Amniotic epithelial cell (primary cell): ENCODE measurements at regions not wholly inside any gene's neighbourhood (a gene's known extent, or its start where the extent isn't known, plus 50 kb on each side); places are given as distances from the start of the nearest gene placed in this dataset.
A peak's percentile ranks its signal among the peaks of the same experiment; 100 is the strongest.

Experiments
- DNase-seq: peaks from one replicate; pipeline ENCODE4 v3.0.0-alpha.2; 2010; ENCODE audit warnings: low read depth

DNA sequence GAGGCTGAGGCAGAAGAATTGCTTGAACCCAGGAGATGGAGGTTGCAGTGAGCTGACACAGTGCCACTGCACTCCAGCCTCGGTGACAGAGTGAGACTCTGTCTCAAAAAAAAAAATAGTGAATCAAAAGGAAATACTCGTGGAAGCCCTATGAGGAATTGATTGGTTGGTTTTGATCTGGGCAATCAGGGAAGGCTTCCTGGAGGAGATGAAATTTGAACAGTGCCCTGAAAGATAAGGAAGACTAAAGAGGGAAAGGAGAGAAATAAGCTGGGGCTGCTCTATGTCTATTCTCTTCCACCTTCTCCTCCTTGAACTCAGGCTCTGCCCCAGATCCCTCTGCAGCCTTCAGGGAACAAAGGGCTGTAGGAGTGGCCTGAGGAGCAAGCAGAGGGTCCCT is 54.1 kb downstream of the IRF2BPL start:
- no peak for DNase-seq

DNA sequence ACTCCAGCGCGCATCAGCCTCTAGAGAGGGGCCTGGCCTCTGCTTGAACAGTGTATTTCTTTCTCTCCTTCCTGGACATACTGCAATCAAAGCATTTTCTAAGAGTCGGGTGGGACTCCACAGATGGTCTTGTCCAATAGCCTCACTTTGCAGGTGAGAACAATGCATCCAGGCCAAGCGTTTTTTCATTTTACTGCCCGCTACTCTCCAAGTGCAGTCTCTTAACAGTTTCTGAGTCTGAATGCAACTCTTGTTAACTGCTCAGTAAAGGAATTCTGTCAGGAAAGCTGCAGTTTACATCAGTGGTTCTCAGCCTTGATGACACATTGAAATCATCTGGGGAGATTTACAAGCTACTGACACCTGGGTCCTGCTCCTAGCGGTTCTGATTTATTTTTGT is 57.0 kb downstream of the IRF2BPL start:
- no peak for DNase-seq

DNA sequence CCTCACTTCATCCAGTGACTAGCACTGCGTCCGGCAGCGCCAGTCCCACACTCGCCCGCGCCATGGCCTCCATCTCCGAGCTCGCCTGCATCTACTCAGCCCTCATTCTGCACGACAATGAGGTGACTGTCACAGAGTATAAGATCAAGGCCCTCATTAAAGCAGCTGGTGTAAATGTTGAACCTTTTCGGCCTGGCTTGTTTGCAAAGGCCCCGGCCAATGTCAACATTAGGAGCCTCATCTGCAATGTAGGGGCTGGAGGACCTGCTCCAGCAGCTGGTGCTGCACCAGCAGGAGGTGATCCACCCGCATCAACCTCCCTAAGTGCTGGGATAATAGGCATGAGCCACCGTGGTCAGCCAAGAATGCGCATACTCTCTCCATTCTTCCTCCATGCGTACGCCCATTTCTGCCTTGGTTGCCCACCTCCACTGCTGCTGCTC is 59.9 kb downstream of the IRF2BPL start:
- DNase-seq = no peak

DNA sequence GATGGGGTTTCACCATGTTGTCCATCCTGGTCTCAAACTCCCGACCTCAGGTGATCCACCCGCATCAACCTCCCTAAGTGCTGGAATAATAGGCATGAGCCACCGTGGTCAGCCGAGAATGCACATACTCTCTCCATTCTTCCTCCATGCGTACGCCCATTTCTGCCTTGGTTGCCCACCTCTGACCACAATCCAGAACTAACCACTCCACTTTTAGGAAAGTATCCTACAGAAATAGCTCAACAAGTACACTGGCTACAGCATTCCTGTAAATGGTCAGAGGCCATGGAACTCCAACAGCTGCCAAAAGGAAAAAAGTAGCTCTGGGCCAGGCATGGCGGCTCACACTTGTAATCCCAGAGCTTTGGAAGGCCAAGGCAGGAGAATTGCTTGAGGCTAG is 60.7 kb downstream of the IRF2BPL start:
- DNase-seq = no peak

DNA sequence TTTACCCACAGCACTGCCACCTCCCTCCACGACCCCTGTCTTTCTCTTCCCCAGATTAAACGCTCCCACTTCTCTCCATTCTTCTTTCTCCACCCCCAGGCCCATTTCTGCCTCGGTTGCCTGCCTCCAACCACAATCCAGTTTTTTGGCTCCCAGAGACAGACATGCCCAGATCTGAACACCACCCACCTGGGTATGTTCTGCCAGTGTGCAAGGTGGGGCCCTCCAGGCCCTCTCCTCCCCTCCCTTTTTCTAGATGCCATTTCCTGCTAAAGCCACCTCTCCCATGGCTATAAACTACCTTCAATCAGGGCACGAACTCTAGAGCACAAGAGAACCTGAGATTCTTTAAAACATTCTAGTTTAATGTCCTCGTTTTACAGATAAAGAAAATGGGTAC is 63.3 kb downstream of the IRF2BPL start:
- DNase-seq = no peak

DNA sequence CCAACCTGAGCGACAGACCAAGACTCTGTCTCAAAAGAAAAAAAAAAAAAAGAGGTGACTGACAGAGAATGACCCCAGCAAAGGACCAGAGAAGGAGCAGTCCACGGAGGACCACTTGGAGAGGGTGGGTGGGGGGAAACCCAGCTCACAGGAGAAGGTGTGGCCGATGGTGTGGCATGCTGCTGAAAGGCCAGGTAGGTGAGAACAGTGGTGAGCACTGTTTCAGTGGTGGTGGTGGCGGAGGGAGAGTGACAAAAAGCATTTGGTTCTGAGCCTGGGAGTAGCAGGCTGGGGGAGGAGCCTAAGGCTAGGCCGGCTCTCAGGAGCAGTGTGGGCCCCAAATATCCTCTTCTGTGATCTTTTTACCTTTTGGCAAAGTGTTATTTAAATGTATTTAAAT is 63.8 kb downstream of the IRF2BPL start:
- DNase-seq = no peak

DNA sequence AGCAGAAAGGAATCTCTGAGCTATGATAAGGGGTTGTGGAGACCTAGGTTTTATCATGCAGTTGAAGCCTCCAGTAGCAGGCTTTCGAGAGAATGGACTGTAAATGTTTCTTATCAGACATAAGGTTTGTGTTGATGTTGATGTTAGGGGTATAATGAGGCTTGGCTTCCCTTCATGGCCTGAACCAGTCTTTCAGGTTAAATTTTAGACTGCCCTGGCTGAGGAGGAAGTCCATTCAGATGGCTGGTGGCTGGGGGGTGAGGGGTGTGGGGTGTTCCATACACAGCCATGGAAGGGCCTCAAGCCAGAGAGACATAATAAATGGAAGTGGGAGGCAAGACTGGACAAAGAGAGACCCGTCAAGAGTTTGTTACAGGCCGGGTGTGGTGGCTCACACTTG is 65.1 kb downstream of the IRF2BPL start:
- no peak for DNase-seq

DNA sequence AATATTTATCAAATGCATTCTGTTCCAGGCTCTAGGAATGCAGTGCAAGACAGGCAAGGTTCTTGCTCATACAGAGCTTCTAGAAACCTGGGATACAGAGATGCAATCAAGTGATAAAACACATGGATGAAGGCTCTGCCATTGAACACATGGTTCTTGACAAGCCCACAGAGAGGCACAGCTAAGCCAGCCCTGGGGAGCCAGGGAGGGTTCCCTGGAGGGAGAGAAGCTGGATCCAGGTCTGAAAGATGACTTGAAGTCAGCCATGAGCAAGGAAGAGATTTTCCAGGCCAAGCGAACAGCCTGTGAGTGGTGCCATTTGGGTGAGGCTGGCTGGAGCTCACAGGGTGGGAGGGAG is 66.2 kb downstream of the IRF2BPL start:
- no peak for DNase-seq

DNA sequence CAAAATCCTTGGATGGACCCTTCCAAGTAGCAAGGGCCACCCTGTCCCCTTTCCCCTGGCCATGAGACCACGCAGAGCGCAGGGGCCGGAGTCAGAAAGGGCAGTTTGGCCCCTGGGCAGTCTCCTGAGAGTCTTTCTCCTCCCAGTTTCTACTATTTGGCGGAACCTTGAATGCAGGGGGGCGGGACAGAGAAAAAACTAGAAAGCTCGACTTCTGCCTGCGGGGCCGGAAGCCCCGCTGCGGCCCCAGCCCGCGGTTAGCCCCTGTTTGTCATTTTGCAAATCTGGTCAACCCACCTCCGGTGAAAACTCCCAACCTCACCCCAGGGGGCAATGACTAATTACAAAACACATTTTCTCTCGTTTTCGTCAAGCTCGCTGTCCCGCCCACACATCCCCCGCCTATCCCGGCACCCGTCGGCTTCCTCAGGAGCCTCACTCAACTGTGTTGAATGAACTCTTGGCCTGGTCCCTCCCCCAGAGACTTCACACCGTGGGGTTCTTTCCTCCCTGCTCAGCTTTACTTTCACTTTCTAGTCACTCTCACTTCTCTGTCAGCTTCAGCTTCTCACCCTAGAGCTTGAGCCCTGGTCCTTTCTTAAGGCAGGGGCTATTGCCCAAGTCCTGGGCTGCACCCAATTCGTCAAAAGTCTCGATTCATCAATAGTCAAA is 66.7 kb downstream of the IRF2BPL start:
- peak; percentile 95 for DNase-seq

DNA sequence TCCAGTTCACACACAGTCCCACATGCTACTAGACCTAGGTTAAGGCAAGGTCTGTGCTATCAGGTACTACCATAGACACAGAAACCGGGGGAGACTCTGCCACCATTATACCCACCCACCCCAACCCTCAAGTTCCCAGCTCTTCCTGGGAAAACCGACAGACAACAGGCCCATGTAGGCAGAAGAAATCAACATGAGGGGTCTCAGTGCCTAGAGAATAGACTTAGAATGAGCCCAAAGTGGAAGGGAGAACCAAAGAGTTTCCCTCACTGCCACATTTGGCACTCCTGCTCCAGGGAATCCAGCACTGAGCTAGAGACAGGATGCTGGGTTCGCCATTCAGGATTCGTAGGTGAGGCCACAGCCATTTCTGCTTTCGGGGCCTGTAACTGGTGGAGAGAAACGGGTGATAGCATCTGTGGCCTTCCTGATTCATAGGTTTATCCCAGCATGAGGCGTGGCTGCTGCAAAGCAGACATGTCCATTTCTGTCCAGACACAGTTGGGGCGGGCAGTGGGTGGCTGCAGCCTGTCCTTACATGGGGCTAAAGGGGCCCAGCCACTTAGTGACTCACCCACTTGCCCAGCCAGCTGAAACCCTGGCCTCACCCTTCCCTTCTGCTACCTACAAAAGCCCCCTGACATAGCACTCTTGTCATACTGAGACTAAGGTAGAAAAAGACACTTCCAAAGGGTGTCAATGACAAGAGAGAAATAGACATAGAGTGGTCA is 69.4 kb downstream of the IRF2BPL start:
- DNase-seq = peak; percentile 75

DNA sequence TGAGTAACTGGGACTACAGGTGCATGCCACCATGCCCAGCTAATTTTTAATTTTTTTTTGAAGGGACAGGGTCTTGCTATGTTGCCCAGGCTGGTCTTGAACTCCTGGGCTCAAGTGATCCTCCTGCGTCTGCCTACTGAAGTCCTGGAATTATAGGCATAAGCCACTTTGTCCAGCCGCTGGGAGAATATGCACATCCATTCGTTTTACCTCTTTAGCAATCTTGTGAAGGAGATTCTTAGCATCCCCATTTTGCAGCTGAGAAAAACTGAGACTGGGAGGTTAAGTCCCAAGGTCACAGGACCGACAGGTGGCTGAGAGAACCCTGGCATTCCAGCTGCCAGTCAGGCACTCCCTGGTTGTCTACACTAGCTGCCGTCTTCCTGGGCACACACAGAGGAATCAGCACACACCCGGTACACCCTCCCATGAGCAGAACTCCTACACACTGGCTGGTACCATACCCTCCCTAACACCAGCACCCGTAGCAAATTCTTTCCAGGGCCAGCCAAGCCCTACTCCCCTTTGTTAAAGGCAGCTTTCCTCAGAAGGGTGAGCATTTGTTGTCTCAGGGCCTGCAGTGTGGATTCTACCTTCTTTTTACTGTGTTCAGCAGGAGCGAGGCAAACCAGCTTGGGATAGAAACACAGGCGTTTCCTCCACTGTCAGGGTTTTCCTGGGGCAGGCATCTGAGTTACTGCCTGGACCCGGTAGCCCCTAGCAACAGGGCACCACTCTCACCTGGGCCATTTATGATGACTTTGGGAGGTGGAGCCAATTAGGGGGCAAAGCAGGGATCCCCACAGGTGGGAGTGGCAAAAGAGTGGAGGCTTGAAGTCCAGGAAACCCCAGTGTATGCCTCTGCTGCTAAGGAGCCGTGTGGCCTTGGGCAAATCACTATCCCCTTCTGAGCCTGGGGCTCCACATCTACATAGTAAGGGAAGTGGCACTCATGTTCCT is 70.2 kb downstream of the IRF2BPL start:
- no peak for DNase-seq

DNA sequence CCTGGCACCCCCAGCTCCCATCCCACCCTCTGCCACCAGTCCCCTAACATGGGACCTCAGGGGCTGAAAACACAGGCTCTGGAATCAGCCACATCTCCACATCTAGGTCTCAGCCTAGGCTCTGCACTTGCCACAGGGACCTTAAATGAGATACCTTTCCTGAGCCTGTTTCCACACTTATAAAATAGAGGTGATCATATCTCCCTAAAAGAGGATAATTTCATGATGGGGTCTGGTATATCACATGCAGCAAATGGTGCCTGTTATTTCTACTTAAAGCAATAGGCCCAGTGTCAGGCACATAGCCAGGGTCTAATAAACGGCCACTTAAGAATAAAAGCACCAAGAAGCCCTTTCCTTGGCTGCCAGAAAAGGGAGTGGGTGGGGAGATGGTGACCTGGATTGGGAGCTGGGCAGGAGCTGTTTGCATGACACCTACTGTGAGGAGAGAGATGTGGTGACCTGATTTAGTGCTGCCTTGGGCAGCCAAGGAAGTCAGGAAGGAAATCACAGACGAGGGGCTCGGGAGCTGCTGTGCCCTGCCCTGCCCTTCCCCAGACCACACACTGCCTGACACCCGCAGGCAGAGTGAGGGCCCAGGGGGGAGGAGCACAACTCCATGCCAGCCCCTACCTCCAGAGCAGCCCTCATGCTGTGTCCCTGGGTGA is 71.2 kb downstream of the IRF2BPL start:
- DNase-seq = no peak

DNA sequence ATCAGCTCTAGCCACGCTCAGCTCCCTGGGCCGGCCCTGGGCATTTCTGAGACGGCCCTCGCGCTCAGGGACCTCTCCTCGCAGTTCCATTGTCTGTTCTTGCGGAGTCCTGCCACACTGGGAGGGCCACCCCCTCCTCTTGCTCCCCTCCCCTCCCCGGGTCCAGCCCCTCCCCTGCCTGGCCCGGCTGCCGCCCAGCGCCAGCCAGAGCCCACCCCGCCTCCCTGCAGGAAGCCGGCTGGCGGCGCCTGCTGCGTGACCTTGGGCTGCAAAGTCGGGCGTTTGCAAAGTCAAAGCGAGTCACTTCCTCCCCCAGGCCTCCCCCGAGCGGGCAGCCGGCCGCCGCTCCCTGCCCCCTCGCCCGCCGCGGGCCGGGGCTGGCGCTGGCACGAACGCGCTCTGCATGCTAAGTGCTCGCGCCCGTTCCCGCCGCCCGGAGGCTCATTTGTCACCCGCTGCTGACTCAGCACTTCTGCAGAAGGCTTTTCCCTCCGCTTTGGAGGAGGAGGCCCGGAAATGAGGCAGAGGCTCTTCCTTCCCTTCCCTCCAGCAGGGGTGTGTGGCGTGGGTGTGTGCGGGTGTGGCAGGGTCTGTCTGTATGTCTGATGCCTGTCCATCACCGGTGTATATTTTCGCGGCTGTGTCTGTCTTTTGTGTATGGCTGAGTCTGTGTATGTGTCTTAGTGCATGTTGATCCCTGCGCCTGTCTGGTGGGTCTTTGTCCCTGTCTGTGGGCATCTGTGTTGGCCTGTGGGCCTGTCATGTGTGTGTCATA is 72.0 kb downstream of the IRF2BPL start:
- DNase-seq = peak; percentile 90

DNA sequence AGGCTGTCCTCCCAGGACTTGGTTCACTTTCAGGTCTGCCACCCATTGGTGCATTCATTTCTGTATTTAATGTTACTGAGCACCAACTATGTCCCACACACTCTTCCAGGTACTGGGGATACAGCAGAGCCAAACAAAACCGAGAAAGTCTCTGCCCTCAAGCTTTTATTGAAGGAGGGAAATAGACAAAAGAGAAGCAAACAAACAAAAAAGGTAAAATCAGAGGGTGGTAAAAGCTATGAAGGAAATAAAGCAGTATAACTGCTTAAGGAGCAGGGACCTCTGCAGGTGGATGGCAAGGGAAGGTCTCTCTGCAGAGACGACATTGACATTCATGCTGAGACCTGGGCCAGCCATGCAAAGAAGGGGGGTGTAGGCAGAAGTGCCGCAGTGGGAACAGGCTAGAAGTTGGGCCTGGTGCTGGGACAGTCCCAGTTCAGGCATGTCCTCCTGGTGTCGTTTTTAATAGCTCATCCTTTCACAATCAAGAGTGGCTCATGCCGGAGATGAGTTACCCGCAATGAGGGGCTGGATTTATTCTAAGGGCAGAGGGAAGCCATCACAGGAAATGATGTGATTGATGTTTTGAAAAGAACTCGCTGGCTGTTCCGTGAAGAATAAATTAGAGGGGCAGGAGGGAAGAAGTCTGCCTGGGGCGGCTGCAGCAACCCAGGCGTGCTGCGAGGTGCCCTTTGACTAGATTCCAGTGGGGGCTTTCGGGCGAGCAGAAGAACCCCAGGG is 72.8 kb downstream of the IRF2BPL start:
- peak; percentile 58 for DNase-seq

DNA sequence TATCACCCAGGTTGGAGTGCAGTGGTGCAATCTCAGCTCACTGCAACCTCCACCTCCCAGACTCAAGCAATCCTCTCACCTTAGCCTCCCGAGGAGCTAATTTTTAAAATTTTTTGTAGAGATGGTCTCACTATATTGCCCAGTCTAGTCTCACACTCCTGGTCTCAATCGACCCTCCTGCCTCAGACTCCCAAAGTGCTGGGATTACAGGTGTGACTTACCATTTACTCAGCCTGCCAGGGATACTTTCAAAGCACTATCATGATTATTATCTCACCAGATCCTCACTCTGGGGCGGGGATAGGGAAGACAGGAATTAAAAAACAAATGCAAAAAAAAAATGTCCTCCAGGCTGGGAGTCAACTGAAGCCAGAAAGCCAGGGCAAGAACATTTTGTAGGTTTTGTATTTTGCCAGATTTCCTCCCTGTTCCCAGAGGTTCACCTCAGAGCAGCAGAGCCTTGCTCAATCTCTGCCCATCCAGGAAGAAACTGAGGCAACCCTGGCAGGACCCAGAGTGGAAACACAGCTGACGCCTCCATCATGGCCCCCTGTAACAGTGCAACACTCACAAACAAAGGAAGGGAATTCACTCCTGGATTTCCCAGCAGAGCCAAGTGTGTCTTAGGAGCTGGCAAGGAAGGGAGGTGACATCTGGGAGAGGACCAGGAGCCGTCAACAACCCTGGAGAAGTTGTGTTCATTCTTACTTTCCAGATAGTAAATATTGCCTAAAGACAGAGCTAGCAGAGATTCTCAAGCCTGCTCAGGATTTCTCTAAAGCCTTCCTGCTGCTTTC is 73.9 kb downstream of the IRF2BPL start:
- DNase-seq = no peak

DNA sequence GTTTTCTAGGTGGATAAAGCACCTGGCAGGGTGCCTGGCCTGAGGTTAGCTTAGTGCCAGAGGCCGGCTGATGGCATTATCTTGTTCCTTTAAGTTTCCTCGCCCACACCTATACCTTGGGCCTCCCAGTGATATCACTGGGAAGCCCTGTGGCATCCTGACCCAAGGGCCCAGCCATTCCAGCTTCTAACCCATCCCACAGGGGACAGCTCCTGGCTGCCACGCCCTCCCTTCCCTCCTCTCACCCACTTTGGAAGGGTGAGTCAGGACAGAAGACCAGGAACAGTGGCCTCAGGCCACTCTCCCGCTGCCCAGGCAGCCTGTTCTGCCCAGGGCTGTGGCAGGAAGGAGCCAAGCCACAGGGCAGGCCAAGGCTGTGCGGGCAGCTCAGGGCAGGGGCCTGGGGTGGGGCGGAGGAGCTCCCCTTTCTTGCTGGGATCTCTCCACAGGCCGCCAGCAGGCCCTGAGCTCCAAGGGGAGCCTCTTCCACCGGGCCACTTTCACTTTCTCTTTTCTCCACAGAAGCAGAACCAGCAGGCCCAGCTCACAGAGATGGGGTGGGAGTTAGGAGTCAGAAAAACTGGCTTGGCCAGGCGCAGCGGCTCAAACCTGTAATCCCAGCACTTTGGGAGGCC is 75.1 kb downstream of the IRF2BPL start:
- DNase-seq = peak; percentile 80

DNA sequence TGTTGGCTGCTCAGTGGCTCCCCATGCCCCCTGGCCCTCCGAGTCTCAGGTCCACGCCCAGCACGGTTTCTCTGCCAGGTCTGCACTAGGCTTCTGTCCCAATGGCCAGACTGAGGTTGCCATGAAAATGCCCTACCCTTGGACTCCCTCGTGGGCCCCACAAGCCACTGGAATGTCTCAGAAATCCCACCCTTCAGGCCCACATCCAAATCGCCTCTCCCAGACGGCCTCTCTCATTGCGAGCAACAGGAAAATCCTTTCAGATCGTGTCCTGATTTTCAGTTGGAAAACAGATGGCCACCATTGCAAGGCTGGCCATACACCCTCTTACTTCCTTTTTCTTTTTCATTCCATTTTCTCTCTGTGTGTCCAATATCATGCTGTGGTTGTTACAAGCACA is 77.3 kb downstream of the IRF2BPL start:
- DNase-seq = no peak

DNA sequence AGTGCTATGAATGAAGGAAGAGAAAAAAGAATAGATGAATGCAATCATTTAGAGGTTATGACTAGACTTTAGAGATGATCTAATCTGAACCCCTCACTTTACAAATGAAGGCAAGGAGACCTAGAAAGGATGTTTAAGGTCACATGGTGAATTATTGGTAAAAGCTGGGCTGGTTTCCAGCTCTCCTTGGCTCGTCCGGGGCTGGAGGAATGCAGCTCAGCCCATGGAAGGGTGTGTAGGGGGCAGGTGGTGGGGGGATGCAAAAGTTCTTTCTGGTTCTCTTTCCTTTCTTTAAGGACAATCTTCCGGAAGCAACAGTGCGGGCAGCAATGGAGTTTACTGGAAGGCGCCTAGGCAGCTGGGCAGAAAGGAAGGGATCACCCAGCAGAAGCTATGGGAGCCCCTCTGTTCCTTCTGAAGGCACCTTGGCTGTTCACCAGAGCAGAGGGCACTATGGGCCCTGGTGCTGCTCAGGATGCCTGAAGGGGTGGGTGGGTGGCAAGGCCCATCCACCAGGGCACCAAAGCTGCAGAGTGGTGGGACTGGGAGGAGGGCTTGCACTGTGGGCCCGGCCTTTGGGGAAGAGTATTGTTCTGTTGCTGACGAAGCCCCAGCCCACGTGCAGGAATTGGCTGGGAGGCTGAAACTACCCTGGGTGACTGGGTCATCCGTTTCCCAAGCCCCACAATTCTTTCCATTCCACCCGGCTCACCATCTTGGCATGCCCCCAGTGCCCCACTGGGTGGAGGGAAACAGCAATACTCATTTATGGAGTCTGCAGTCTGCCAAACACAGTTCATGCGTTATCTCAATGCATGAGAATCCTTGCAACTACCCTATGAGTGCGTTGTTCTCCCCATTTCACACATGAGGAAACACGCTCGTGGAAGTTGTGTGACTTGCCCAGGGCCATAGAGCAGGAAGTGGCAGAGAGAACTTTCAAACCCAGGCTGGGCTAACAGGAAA is 78.2 kb downstream of the IRF2BPL start:
- no peak for DNase-seq
